ENCODE measurements at regions not wholly inside any gene's neighbourhood (a gene's known extent, or its start where the extent isn't known, plus 50 kb on each side); places are given as distances from the start of the nearest gene placed in this dataset.

DNA sequence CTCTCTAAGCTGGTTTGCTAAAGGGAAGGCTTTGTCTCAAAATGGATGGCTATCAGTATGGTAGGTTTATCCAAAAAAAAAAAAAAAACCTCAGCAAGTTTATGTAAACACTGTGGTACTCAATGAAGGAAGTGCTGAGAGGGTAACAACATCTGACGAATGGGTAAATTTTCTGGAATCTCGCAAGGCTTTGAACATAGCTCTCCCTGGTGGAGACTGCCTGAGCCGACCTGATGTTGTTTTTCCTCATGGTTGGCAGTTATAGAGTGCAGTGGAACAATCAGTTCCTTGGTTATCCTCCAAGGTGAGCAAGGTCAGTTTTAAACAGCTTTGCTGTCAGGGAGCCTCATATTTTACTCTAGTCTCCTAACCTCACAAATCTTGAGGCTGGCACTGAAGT is 94.6 kb downstream of the ZPLD1 start:
- no peak for FAIRE-seq
- no peaks in the 10 kb centered on the region for H3K36me3 ChIP-seq (ENCODE audit: control insufficient read depth in 2 of 3, insufficient read depth in 3 of 3, low read length in 3 of 3)
- H3K27ac ChIP-seq (ENCODE audit: low read depth in 2 of 2, low read length in 2 of 2) = no peak overlapping the region
- TF ChIP-seq, protein P1, sequence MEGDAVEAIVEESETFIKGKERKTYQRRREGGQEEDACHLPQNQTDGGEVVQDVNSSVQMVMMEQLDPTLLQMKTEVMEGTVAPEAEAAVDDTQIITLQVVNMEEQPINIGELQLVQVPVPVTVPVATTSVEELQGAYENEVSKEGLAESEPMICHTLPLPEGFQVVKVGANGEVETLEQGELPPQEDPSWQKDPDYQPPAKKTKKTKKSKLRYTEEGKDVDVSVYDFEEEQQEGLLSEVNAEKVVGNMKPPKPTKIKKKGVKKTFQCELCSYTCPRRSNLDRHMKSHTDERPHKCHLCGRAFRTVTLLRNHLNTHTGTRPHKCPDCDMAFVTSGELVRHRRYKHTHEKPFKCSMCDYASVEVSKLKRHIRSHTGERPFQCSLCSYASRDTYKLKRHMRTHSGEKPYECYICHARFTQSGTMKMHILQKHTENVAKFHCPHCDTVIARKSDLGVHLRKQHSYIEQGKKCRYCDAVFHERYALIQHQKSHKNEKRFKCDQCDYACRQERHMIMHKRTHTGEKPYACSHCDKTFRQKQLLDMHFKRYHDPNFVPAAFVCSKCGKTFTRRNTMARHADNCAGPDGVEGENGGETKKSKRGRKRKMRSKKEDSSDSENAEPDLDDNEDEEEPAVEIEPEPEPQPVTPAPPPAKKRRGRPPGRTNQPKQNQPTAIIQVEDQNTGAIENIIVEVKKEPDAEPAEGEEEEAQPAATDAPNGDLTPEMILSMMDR (IDR thresholded peaks at IDR 0.05; ENCODE audit: borderline replicate concordance, extremely low read depth, insufficient read depth) = peak; percentile 40
- no peak overlapping the region for H3K9ac ChIP-seq (ENCODE audit: low read length in 3 of 3)
- H3K9me3 ChIP-seq (ENCODE audit: control insufficient read depth in 2 of 3, insufficient read depth in 1 of 3, low read length in 3 of 3) = no peaks in the 10 kb centered on the region
- no peak overlapping the region for H3K4me3 ChIP-seq (ENCODE audit: low read length in 3 of 3)
- DNase-seq = peak in 3 of 5 donors; percentile 14 to 43 (median 42)
- intact Hi-C loops (cut with DNase I) = no loop called here
- no peaks in the 10 kb centered on the region for H3K4me1 ChIP-seq (ENCODE audit: control insufficient read depth in 2 of 3, insufficient read depth in 2 of 3, low read depth in 1 of 3, low read length in 3 of 3)
- no peaks in the 10 kb centered on the region for H3K27me3 ChIP-seq (ENCODE audit: control insufficient read depth, insufficient read depth, low read length)

DNA sequence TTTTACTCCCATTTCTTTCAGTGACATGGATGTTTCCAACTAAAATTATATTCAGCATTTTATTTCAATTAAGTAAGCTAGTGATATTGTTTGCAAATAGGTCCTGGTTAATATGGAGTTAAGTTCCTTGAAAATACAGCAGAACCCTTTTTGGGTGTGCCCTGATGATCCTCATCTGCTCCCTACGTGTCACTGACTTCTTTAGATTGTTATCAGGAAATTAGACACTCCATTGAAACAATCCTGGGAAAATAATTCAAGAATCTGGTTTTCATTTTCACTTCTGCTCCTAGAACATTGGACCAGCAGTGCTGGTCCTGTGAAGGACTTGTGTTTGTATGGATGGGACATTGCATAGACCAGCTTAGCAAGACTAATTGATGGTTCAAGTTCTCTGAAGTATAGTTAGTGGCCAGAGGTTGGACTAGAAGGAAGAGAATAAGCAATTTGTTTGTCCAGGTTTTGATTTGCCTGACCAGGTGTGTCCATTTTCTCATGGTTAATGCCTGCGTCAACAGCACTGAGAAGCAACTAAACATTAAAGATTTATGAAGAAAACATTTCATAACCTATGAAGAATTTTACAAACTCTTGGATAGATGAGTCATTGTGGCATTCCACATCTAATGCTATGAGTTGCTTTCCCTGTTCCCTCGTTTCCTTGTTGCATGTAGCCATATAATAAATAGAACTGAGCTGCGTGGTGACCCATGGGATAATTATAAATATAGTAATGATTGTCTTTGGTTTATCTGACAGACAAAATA is 95.8 kb downstream of the ZPLD1 start:
- intact Hi-C loops (cut with DNase I) = loop anchor here (5.0 kb wide), 1 partner anchor 298 kb away; no protein-coding TSS in a partner anchor
- FAIRE-seq = no peak

DNA sequence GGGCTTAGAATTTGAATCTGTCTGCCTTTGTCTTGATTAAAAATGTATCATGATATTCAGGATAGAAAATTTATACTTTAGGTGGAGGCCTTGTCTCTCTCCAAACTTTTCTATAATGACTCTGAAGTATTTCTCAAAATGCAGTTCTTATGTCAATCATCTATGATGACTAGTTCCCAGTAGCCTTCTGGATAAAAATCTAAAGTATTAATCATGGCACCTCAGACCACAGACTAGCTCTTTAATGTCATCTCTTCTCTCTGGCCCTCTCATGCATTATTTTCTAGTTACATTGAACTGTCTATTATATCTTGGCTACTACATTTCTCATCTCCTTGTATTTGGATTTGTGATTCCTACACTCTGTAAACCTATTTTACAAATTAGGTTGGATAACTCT is 96.9 kb downstream of the ZPLD1 start:
- H3K4me3 ChIP-seq (ENCODE audit: low read length in 3 of 3) = no peak overlapping the region
- no peaks in the 10 kb centered on the region for H3K4me1 ChIP-seq (ENCODE audit: control insufficient read depth in 2 of 3, insufficient read depth in 2 of 3, low read depth in 1 of 3, low read length in 3 of 3)
- H3K9me3 ChIP-seq (ENCODE audit: control insufficient read depth in 2 of 3, insufficient read depth in 1 of 3, low read length in 3 of 3) = no peaks in the 10 kb centered on the region
- no peak overlapping the region for H3K27ac ChIP-seq (ENCODE audit: low read depth in 2 of 2, low read length in 2 of 2)
- no peaks in the 10 kb centered on the region for H3K36me3 ChIP-seq (ENCODE audit: control insufficient read depth in 2 of 3, insufficient read depth in 3 of 3, low read length in 3 of 3)
- no peak overlapping the region for H3K9ac ChIP-seq (ENCODE audit: low read length in 3 of 3)
- FAIRE-seq = no peak
- intact Hi-C loops (cut with DNase I) = loop anchor here (5.0 kb wide), 1 partner anchor 299 kb away; no protein-coding TSS in a partner anchor
- TF ChIP-seq, protein P1 (IDR thresholded peaks at IDR 0.05; ENCODE audit: borderline replicate concordance, extremely low read depth, insufficient read depth) = no peak
- no peak for DNase-seq
- H3K27me3 ChIP-seq (ENCODE audit: control insufficient read depth, insufficient read depth, low read length) = no peaks in the 10 kb centered on the region

More for the DNA sequence above, 95.8 kb downstream of the ZPLD1 start:
- Histone ChIP-seq H3K4me1 (ENCODE audit: control insufficient read depth in 2 of 3, insufficient read depth in 2 of 3, low read depth in 1 of 3, low read length in 3 of 3) (no peaks in the 10 kb centered on the region), H3K9me3 (ENCODE audit: control insufficient read depth in 2 of 3, insufficient read depth in 1 of 3, low read length in 3 of 3) (no peaks in the 10 kb centered on the region), H3K27ac (ENCODE audit: low read depth in 2 of 2, low read length in 2 of 2) (no peak overlapping the region), H3K27me3 (ENCODE audit: control insufficient read depth, insufficient read depth, low read length) (no peaks in the 10 kb centered on the region), H3K36me3 (ENCODE audit: control insufficient read depth in 2 of 3, insufficient read depth in 3 of 3, low read length in 3 of 3) (no peaks in the 10 kb centered on the region), H3K4me3 (ENCODE audit: low read length in 3 of 3) (no peak overlapping the region), H3K9ac (ENCODE audit: low read length in 3 of 3) (no peak overlapping the region)
- TF ChIP-seq, protein P1 (IDR thresholded peaks at IDR 0.05; ENCODE audit: borderline replicate concordance, extremely low read depth, insufficient read depth) = no peak
- no peak for DNase-seq
